Inflammatory macrophage (primary cell): ENCODE measurements at regions not wholly inside any gene's neighbourhood (a gene's known extent, or its start where the extent isn't known, plus 50 kb on each side); places are given as distances from the start of the nearest gene placed in this dataset.
"Not testable (repeated sequence)": the region's sequence is repeated elsewhere in the genome, so short reads cannot be mapped to it uniquely, and the experiment has no call there.

Experiments used
- DNase-seq, 2 donors: peaks; one replicate each; pipeline ENCODE4 v3.0.0-alpha.2; 2020 to 2022

GRCh38 chr3:95815828-95816227 is 998.6 kb upstream of the EPHA6 start:
- no peak for DNase-seq

GRCh38 chr3:95826419-95826818 is 988.0 kb upstream of the EPHA6 start:
- DNase-seq = no peak

- DNase-seq = no peak
Measured at GRCh38 chr3:95832146-95832545, 982.2 kb upstream of the EPHA6 start.

- DNase-seq = not testable (repeated sequence)
Measured at GRCh38 chr3:95860628-95861027, 953.8 kb upstream of the EPHA6 start.

- no peak for DNase-seq
Measured at GRCh38 chr3:95883801-95884200, 930.6 kb upstream of the EPHA6 start.

GRCh38 chr3:95886616-95887015 is 927.8 kb upstream of the EPHA6 start:
- DNase-seq = no peak

GRCh38 chr3:95887114-95887513 is 927.3 kb upstream of the EPHA6 start:
- no peak for DNase-seq

- DNase-seq = no peak
Measured at GRCh38 chr3:95894820-95895219, 919.6 kb upstream of the EPHA6 start.

- DNase-seq = no peak
Measured at GRCh38 chr3:95899494-95899893, 914.9 kb upstream of the EPHA6 start.

GRCh38 chr3:95899911-95900310 is 914.5 kb upstream of the EPHA6 start:
- no peak for DNase-seq

- no peak for DNase-seq
Measured at GRCh38 chr3:95901948-95902347, 912.4 kb upstream of the EPHA6 start.

GRCh38 chr3:95905182-95905581 is 909.2 kb upstream of the EPHA6 start:
- no peak for DNase-seq

- no peak for DNase-seq
Measured at GRCh38 chr3:95911767-95912166, 902.6 kb upstream of the EPHA6 start.

GRCh38 chr3:95923496-95924210 is 890.7 kb upstream of the EPHA6 start:
- peak; percentile 4 to 47 for DNase-seq

- DNase-seq = no peak
Measured at GRCh38 chr3:95926904-95927501, 887.4 kb upstream of the EPHA6 start.

- no peak for DNase-seq
Measured at GRCh38 chr3:95934181-95934580, 880.2 kb upstream of the EPHA6 start.

- DNase-seq = no peak
Measured at GRCh38 chr3:95939235-95939809, 875.1 kb upstream of the EPHA6 start.

- no peak for DNase-seq
Measured at GRCh38 chr3:95965704-95966336, 848.6 kb upstream of the EPHA6 start.

GRCh38 chr3:95971573-95971972 is 842.8 kb upstream of the EPHA6 start:
- no peak for DNase-seq

- DNase-seq = no peak
Measured at GRCh38 chr3:95994338-95994737, 820.1 kb upstream of the EPHA6 start.

GRCh38 chr3:96000966-96001365 is 813.4 kb upstream of the EPHA6 start:
- DNase-seq = no peak

GRCh38 chr3:96007650-96008195 is 806.7 kb upstream of the EPHA6 start:
- no peak for DNase-seq

GRCh38 chr3:96012939-96013338 is 801.5 kb upstream of the EPHA6 start:
- no peak for DNase-seq

GRCh38 chr3:96017556-96017955 is 796.8 kb upstream of the EPHA6 start:
- DNase-seq = no peak
